OCI-LY1 (cell line): ENCODE measurements at regions not wholly inside any gene's neighbourhood (a gene's known extent, or its start where the extent isn't known, plus 50 kb on each side); places are given as distances from the start of the nearest gene placed in this dataset.
"Not testable (repeated sequence)": the region's sequence is repeated elsewhere in the genome, so short reads cannot be mapped to it uniquely, and the experiment has no call there.

ENCODE experiments used
- H2AFZ ChIP-seq: fragments of 200-600 bp; sonication (generic), shearing (Covaris generic); 2 replicates; pipeline ENCODE4 v1.6.0; 2014; ENCODE audit warnings: antibody characterized with exemption, mild to moderate bottlenecking, low read length
- H3F3A ChIP-seq: fragments of 200-600 bp; sonication (generic), shearing (Covaris generic); 2 replicates; pipeline ENCODE4 v1.6.0; 2014; ENCODE audit warnings: mild to moderate bottlenecking, antibody characterized with exemption, low read length, moderate library complexity; ENCODE audit not compliant: insufficient read depth
- H3K27ac ChIP-seq: fragments of 200-600 bp; sonication (generic); 2 replicates; pipeline ENCODE4 v1.5.1; 2014; ENCODE audit warnings: low read length, mixed run types, mild to moderate bottlenecking, low read depth; ENCODE audit not compliant: poor library complexity, severe bottlenecking
- H3K27me3 ChIP-seq: fragments of 200-600 bp; sonication (generic); 2 replicates; pipeline ENCODE4 v1.6.0; 2014; ENCODE audit warnings: antibody characterized with exemption, mild to moderate bottlenecking, low read length, moderate library complexity; ENCODE audit not compliant: insufficient read depth
- H3K36me3 ChIP-seq: fragments of 200-600 bp; sonication (generic); 2 replicates; pipeline ENCODE4 v1.6.1; 2014; ENCODE audit warnings: mild to moderate bottlenecking, antibody characterized with exemption, low read length, moderate library complexity, mixed read lengths; ENCODE audit not compliant: insufficient read depth
- H3K4me1 ChIP-seq: fragments of 200-600 bp; sonication (generic); 2 replicates; pipeline ENCODE4 v1.5.1; 2014; ENCODE audit warnings: mild to moderate bottlenecking, low read length, moderate library complexity; ENCODE audit not compliant: insufficient read depth, severe bottlenecking
- H3K4me2 ChIP-seq: fragments of 200-600 bp; sonication (generic), shearing (Covaris generic); 2 replicates; pipeline ENCODE4 v1.6.1; 2014; ENCODE audit warnings: low read length
- H3K4me3 ChIP-seq: fragments of 200-600 bp; sonication (generic); 2 replicates; pipeline ENCODE4 v1.5.1; 2014; ENCODE audit warnings: low read length, low read depth, mild to moderate bottlenecking, mixed read lengths; ENCODE audit not compliant: poor library complexity, severe bottlenecking
- H3K79me2 ChIP-seq: fragments of 200-600 bp; shearing (Covaris generic); 2 replicates; pipeline ENCODE4 v1.6.1; 2016; ENCODE audit warnings: mixed run types, low read length, mixed read lengths; ENCODE audit not compliant: insufficient read depth
- H3K9ac ChIP-seq: fragments of 200-600 bp; sonication (generic), shearing (Covaris generic); 2 replicates; pipeline ENCODE4 v1.6.1; 2014; ENCODE audit warnings: mild to moderate bottlenecking, low read length, mixed read lengths
- H3K9me2 ChIP-seq: fragments of 200-600 bp; sonication (generic), shearing (Covaris generic); 2 replicates; pipeline ENCODE4 v1.6.1; 2014; ENCODE audit warnings: low read depth, mild to moderate bottlenecking, low read length, mixed read lengths
- H3K9me3 ChIP-seq: fragments of 200-600 bp; shearing (Covaris generic); 2 replicates; pipeline ENCODE4 v1.6.1; 2014; ENCODE audit warnings: low read length, mixed read lengths
- H4K20me1 ChIP-seq: fragments of 200-600 bp; sonication (generic), shearing (Covaris generic); 2 replicates; pipeline ENCODE4 v1.6.0; 2016; ENCODE audit warnings: mild to moderate bottlenecking, low read length; ENCODE audit not compliant: insufficient read depth
- EZH2 ChIP-seq: fragments of 200-600 bp; sonication (generic), shearing (Covaris generic); IDR thresholded peaks from 2 replicates; pipeline ENCODE4 v1.8.0; 2017; ENCODE audit warnings: borderline replicate concordance, mixed run types, mild to moderate bottlenecking, antibody characterized with exemption, low read length, moderate library complexity, mixed read lengths
- TF ChIP-seq, protein P1 (sequence below): fragments of 200-600 bp; sonication (generic), shearing (Covaris generic); IDR thresholded peaks from 2 replicates; pipeline ENCODE4 v1.5.1; 2017; ENCODE audit warnings: mild to moderate bottlenecking, antibody characterized with exemption, low read length, moderate library complexity, mixed read lengths

- Histone ChIP-seq H3K4me2 (no peak overlapping the region), H2AFZ (no peak overlapping the region), H3K4me3 (no peak overlapping the region), H3K79me2 (no peaks in the 10 kb centered on the region), H3K36me3 (no peaks in the 10 kb centered on the region), H3K9ac (no peak overlapping the region), H3K4me1 (no peaks in the 10 kb centered on the region), H3F3A (no peaks in the 10 kb centered on the region), H3K9me2 (no peaks in the 10 kb centered on the region), H3K27ac (no peak overlapping the region), H3K27me3 (no peaks in the 10 kb centered on the region), H3K9me3 (no peaks in the 10 kb centered on the region), H4K20me1 (no peaks in the 10 kb centered on the region)
- TF ChIP-seq EZH2 = no peak
- TF ChIP-seq, protein P1, sequence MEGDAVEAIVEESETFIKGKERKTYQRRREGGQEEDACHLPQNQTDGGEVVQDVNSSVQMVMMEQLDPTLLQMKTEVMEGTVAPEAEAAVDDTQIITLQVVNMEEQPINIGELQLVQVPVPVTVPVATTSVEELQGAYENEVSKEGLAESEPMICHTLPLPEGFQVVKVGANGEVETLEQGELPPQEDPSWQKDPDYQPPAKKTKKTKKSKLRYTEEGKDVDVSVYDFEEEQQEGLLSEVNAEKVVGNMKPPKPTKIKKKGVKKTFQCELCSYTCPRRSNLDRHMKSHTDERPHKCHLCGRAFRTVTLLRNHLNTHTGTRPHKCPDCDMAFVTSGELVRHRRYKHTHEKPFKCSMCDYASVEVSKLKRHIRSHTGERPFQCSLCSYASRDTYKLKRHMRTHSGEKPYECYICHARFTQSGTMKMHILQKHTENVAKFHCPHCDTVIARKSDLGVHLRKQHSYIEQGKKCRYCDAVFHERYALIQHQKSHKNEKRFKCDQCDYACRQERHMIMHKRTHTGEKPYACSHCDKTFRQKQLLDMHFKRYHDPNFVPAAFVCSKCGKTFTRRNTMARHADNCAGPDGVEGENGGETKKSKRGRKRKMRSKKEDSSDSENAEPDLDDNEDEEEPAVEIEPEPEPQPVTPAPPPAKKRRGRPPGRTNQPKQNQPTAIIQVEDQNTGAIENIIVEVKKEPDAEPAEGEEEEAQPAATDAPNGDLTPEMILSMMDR = no peak
Observed at GRCh38 chr14:105993814-105994213, 467.4 kb downstream of the TMEM121 start.

GRCh38 chr14:105995011-105995710, 468.8 kb downstream of the TMEM121 start:
- not testable (repeated sequence) for H3K9me2 ChIP-seq, H2AFZ ChIP-seq, H3K9ac ChIP-seq, H3K27ac ChIP-seq, H3K4me3 ChIP-seq, H4K20me1 ChIP-seq, H3K4me2 ChIP-seq, H3K27me3 ChIP-seq, H3F3A ChIP-seq, H3K36me3 ChIP-seq, H3K4me1 ChIP-seq, H3K9me3 ChIP-seq, H3K79me2 ChIP-seq

- H2AFZ ChIP-seq, H3K9ac ChIP-seq, H3K36me3 ChIP-seq, H3K4me1 ChIP-seq, H3K79me2 ChIP-seq, H3K9me3 ChIP-seq, H3K27me3 ChIP-seq, H3F3A ChIP-seq, H3K4me2 ChIP-seq, H4K20me1 ChIP-seq, H3K4me3 ChIP-seq, H3K9me2 ChIP-seq, H3K27ac ChIP-seq: not testable (repeated sequence)
Observed at GRCh38 chr14:105998597-105998996, 472.2 kb downstream of the TMEM121 start.

GRCh38 chr14:105999361-106000028, 473.1 kb downstream of the TMEM121 start:
- Histone ChIP-seq H3K9ac (no peak overlapping the region), H4K20me1 (no peaks in the 10 kb centered on the region), H3F3A (no peaks in the 10 kb centered on the region), H3K36me3 (no peaks in the 10 kb centered on the region), H3K27me3 (no peaks in the 10 kb centered on the region), H3K4me2 (no peak overlapping the region), H3K27ac (no peak overlapping the region), H3K9me2 (no peaks in the 10 kb centered on the region), H2AFZ (no peak overlapping the region), H3K79me2 (no peaks in the 10 kb centered on the region), H3K4me1 (no peaks in the 10 kb centered on the region), H3K9me3 (no peaks in the 10 kb centered on the region), H3K4me3 (no peak overlapping the region)
- TF ChIP-seq, protein P1 = peak; percentile 98
- no peak for TF ChIP-seq EZH2

DNA sequence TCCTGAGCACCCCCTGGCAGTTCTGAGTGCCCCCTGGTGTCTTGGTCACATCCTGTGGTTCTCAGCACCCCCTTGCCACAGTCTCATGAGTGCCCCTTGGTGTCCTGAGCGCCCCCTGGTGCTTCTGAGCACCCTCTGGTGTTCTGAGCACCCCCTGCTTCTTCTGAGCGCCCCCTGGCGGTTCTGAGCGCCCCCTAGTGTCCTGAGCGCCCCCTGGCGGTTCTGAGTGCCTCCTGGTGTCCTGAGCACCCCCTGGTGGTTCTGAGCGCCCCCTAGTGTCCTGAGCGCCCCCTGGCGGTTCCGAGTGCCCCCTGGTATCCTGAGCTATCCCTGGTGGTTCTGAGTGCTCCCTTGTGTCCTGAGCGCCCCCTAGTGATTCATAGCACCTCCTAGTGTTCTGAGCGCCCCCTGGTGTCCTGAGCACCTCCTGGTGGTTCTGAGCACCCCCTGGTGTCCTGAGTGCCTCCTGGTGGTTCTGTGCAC, 473.7 kb downstream of the TMEM121 start:
- not testable (repeated sequence) for H3K36me3 ChIP-seq, H3K9ac ChIP-seq

More for the DNA sequence above, 473.7 kb downstream of the TMEM121 start:
- H3K9me2 ChIP-seq, H4K20me1 ChIP-seq, H3K79me2 ChIP-seq, H3K4me1 ChIP-seq, H3K4me2 ChIP-seq, H3K27ac ChIP-seq, H3K9me3 ChIP-seq, H2AFZ ChIP-seq, H3F3A ChIP-seq, H3K4me3 ChIP-seq, H3K27me3 ChIP-seq: not testable (repeated sequence)
